DMS79 treated with DMSO at 0.1 percent for 48 hours (cell line): ENCODE measurements at regions not wholly inside any gene's neighbourhood (a gene's known extent, or its start where the extent isn't known, plus 50 kb on each side); places are given as distances from the start of the nearest gene placed in this dataset.

ENCODE experiments used
- DNase-seq: peaks from one replicate; lab custom pipeline; 2025; lab: John Stamatoyannopoulos, UW

- DNase-seq, result no peak
Measured at GRCh38 chr7:45971661-45972175, 50.6 kb upstream of the IGFBP3 start.

- DNase-seq, result no peak
Measured at GRCh38 chr7:45971171-45971570, 50.1 kb upstream of the IGFBP3 start.
